Testis (tissue), 2 donors: ENCODE measurements at regions not wholly inside any gene's neighbourhood (a gene's known extent, or its start where the extent isn't known, plus 50 kb on each side); places are given as distances from the start of the nearest gene placed in this dataset.

Experiments
- CTCF ChIP-seq, 3 experiments: fragments of 450-650 bp in 2 of 3; fragments of 200-600 bp in 1 of 3; sonication (generic) in 1 of 3; IDR thresholded peaks; one replicate each; pipeline ENCODE4 v1.5.1; 2016 to 2019; ENCODE audit warnings: antibody characterized with exemption in 3 of 3, mild to moderate bottlenecking in 2 of 3, moderate library complexity in 1 of 3
- POLR2A ChIP-seq: fragments of 450-650 bp; IDR thresholded peaks from one replicate; pipeline ENCODE4 v1.6.1; 2017; ENCODE audit warnings: antibody characterized with exemption, mild to moderate bottlenecking, moderate library complexity

- TF ChIP-seq CTCF (IDR thresholded peaks at IDR 0.05) (no peak), POLR2A (no peak)
These were observed 50.0 kb upstream of the CELF2 start for GRCh38 chr10:10967581-10968256.
